Uterus (tissue), 2 donors: ENCODE measurements at regions not wholly inside any gene's neighbourhood (a gene's known extent, or its start where the extent isn't known, plus 50 kb on each side); places are given as distances from the start of the nearest gene placed in this dataset.

ENCODE experiments used
- CTCF ChIP-seq, 4 experiments: fragments of 200-600 bp in 2 of 4; fragments of 450-650 bp in 2 of 4; sonication (generic) in 2 of 4; IDR thresholded peaks; one replicate each; pipeline ENCODE4 v1.5.1; 2016 to 2019; ENCODE audit warnings: antibody characterized with exemption in 4 of 4, mild to moderate bottlenecking in 2 of 4, moderate library complexity in 1 of 4
- POLR2A ChIP-seq, 2 donors: fragments of 450-650 bp; IDR thresholded peaks; one replicate each; pipeline ENCODE4 v1.6.1; 2016; ENCODE audit warnings: antibody characterized with exemption in 2 of 2, mild to moderate bottlenecking in 1 of 2, moderate library complexity in 1 of 2

DNA sequence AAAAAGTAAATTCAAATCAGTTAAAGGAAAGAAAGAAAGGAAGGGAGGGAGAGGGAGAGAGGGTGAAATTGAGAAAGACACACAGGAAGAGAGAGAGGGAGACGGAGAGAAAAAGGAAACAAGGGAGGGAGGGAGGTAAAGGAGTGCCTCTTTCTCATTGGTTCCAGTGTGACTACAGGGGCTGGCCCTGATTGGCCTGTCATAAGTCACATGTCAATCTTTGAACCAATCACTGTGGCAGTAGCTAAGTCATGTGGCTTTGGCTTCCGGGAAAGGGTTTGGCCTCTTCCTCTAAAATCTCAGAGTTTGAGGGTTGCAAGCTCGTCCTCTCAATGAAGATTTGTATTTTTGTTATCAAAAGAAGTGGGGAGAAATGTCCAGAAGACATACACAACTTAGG, 150.2 kb downstream of the RAB11FIP2 start:
- TF ChIP-seq CTCF (IDR thresholded peaks at IDR 0.05) (no peak), POLR2A (IDR thresholded peaks at IDR 0.05) (no peak)
